DND-41 (cell line): ENCODE measurements at regions not wholly inside any gene's neighbourhood (a gene's known extent, or its start where the extent isn't known, plus 50 kb on each side); places are given as distances from the start of the nearest gene placed in this dataset.

Source experiments
- ATAC-seq: fragments of 200-7000 bp; cut with Tn5 transposase; 3 replicates; pipeline ENCODE4 v1.9.1; 2021; ENCODE audit warnings: low read depth; ENCODE audit not compliant: insufficient read depth
- DNase-seq: peaks from one replicate; pipeline ENCODE4 v3.0.0-alpha.2; 2020
- H2AFZ ChIP-seq: 2 replicates; pipeline ENCODE4 v1.6.0; 2012; ENCODE audit warnings: low read depth, low read length
- H3K27ac ChIP-seq: 2 replicates; pipeline ENCODE4 v1.5.1; 2012; ENCODE audit warnings: low read length, inconsistent platforms
- H3K27me3 ChIP-seq: fragments of 200-600 bp; sonication (generic); 2 replicates; pipeline ENCODE4 v1.6.0; 2012; ENCODE audit warnings: low read length, mild to moderate bottlenecking, inconsistent platforms; ENCODE audit not compliant: insufficient read depth, poor library complexity
- H3K36me3 ChIP-seq: 2 replicates; pipeline ENCODE4 v1.5.1; 2012; ENCODE audit warnings: low read length, inconsistent platforms; ENCODE audit not compliant: insufficient read depth
- H3K4me1 ChIP-seq: 2 replicates; pipeline ENCODE4 v1.5.1; 2012; ENCODE audit warnings: mild to moderate bottlenecking, low read length; ENCODE audit not compliant: insufficient read depth
- H3K4me2 ChIP-seq: 2 replicates; pipeline ENCODE4 v1.6.0; 2012; ENCODE audit warnings: mild to moderate bottlenecking, moderate library complexity, low read length, inconsistent platforms; ENCODE audit not compliant: insufficient read depth
- H3K4me3 ChIP-seq, 2 experiments: fragments of 200-600 bp in 1 of 2; shearing (Covaris generic) in 1 of 2; 2 replicates each; pipeline ENCODE4 v1.5.1; 2012 to 2016; ENCODE audit warnings: inconsistent platforms in 2 of 2, low read length in 2 of 2, mild to moderate bottlenecking in 2 of 2, low read depth in 1 of 2, moderate library complexity in 1 of 2
- H3K79me2 ChIP-seq: 2 replicates; pipeline ENCODE4 v1.6.0; 2012; ENCODE audit warnings: low read length, inconsistent platforms; ENCODE audit not compliant: insufficient read depth
- H3K9ac ChIP-seq: 2 replicates; pipeline ENCODE4 v1.6.0; 2012; ENCODE audit warnings: low read depth, mild to moderate bottlenecking, inconsistent platforms, low read length, moderate library complexity
- H3K9me3 ChIP-seq: 2 replicates; pipeline ENCODE4 v1.5.1; 2012; ENCODE audit warnings: low read length, moderate library complexity, mild to moderate bottlenecking, inconsistent platforms; ENCODE audit not compliant: insufficient read depth, severe bottlenecking
- H4K20me1 ChIP-seq: 2 replicates; pipeline ENCODE4 v1.6.0; 2012; ENCODE audit warnings: low read length; ENCODE audit not compliant: insufficient read depth
- EZH2 ChIP-seq: IDR thresholded peaks from 3 replicates; pipeline ENCODE4 v1.6.1; 2012; ENCODE audit warnings: borderline replicate concordance, low read depth, mild to moderate bottlenecking, moderate library complexity, low read length, inconsistent platforms; ENCODE audit not compliant: severe bottlenecking
- TF ChIP-seq, protein P1 (sequence below): IDR thresholded peaks from 2 replicates; pipeline ENCODE4 v1.5.1; 2012; ENCODE audit warnings: borderline replicate concordance, low read length, moderate library complexity, mild to moderate bottlenecking; ENCODE audit not compliant: poor library complexity, severe bottlenecking; ENCODE audit errors: extremely low read depth

DNA sequence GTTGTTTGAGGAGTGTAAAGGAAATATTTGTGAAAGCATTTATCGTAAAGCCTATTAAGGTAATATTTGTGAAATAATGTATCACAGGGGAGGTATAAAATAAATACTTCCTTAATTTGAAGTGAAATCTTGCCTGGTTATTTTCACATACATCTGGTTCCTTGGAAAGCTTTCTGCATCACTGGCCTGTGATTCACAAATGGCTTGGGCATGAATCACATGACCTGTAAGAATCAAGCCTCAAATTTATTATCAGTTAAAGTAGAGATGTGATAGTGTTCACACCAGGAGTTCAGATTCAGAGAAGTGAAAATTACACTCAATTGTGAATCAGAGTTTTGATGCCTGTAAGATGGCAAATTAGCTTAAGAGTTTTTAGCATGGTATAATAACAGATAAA is 1911.4 kb downstream of the STIM2 start:
- Histone ChIP-seq H3K9me3 (no peaks in the 10 kb centered on the region), H3K4me2 (no peak overlapping the region), H3K4me1 (no peaks in the 10 kb centered on the region), H3K27ac (no peak overlapping the region), H3K4me3 (no peak overlapping the region), H2AFZ (no peak overlapping the region), H3K27me3 (no peaks in the 10 kb centered on the region), H4K20me1 (no peaks in the 10 kb centered on the region), H3K9ac (no peak overlapping the region), H3K36me3 (no peaks in the 10 kb centered on the region), H3K79me2 (no peaks in the 10 kb centered on the region)
- DNase-seq (no peak), ATAC-seq (no peak)
- no peak for TF ChIP-seq EZH2
- TF ChIP-seq, protein P1, sequence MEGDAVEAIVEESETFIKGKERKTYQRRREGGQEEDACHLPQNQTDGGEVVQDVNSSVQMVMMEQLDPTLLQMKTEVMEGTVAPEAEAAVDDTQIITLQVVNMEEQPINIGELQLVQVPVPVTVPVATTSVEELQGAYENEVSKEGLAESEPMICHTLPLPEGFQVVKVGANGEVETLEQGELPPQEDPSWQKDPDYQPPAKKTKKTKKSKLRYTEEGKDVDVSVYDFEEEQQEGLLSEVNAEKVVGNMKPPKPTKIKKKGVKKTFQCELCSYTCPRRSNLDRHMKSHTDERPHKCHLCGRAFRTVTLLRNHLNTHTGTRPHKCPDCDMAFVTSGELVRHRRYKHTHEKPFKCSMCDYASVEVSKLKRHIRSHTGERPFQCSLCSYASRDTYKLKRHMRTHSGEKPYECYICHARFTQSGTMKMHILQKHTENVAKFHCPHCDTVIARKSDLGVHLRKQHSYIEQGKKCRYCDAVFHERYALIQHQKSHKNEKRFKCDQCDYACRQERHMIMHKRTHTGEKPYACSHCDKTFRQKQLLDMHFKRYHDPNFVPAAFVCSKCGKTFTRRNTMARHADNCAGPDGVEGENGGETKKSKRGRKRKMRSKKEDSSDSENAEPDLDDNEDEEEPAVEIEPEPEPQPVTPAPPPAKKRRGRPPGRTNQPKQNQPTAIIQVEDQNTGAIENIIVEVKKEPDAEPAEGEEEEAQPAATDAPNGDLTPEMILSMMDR = no peak

DNA sequence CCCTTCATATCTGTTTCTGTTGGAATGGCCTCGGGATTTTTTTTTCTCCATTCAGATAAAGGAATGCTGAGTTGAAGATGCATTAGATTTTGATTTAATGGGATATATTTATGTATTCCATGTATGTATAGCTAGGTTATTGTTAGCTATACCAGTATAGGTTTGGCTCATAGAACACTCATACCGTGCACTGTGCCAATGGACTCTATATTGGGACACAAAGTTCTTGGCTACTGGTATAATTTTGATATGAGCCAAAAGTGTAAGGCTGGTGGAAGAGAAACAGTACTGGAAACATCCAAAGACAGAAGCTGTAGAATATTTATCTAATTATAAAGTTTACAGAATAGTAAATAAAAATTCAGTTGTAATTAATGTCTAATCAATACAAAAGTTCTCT is 1912.1 kb downstream of the STIM2 start:
- no peaks in the 10 kb centered on the region for H3K79me2 ChIP-seq
- H2AFZ ChIP-seq = no peak overlapping the region
- no peaks in the 10 kb centered on the region for H3K36me3 ChIP-seq

DNA sequence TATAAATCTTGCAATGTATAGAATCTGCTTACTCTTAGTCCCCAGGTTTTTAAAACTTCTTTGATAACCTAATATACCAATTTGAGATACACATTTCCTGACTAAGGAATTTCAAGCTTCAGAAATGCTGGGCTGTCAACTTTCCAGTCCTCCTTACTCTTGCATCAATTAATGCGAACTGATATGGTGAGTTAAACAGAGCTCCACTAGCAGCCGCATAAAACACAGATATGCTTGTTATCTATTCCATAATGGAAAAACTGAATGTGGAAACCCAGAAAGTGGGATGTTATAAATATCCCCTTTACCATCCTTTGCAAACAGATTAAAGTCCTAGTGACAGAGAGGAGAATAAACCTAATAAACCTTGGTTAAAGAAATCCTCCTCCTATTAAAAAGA is 1913.7 kb downstream of the STIM2 start:
- H3K9ac ChIP-seq = no peak overlapping the region
- no peak for ATAC-seq
- TF ChIP-seq, protein P1 = no peak
- TF ChIP-seq EZH2 = no peak
- H3K4me2 ChIP-seq = no peak overlapping the region
- no peaks in the 10 kb centered on the region for H3K36me3 ChIP-seq
- H3K4me1 ChIP-seq = no peaks in the 10 kb centered on the region
- no peak for DNase-seq
- H3K27ac ChIP-seq = no peak overlapping the region
- H3K4me3 ChIP-seq = no peak overlapping the region
- H3K27me3 ChIP-seq = no peaks in the 10 kb centered on the region
- H3K9me3 ChIP-seq = no peaks in the 10 kb centered on the region
- H2AFZ ChIP-seq = no peak overlapping the region
- H4K20me1 ChIP-seq = no peaks in the 10 kb centered on the region
- no peaks in the 10 kb centered on the region for H3K79me2 ChIP-seq

More for the DNA sequence above, 1912.1 kb downstream of the STIM2 start:
- DNase-seq = no peak
- no peak overlapping the region for H3K4me2 ChIP-seq
- no peak overlapping the region for H3K4me3 ChIP-seq
- no peaks in the 10 kb centered on the region for H3K27me3 ChIP-seq
- no peaks in the 10 kb centered on the region for H3K4me1 ChIP-seq
- no peaks in the 10 kb centered on the region for H4K20me1 ChIP-seq
- H3K9me3 ChIP-seq = no peaks in the 10 kb centered on the region
- H3K9ac ChIP-seq = no peak overlapping the region
- H3K27ac ChIP-seq = no peak overlapping the region
- TF ChIP-seq, protein P1 = no peak
- no peak for TF ChIP-seq EZH2
- ATAC-seq = no peak

DNA sequence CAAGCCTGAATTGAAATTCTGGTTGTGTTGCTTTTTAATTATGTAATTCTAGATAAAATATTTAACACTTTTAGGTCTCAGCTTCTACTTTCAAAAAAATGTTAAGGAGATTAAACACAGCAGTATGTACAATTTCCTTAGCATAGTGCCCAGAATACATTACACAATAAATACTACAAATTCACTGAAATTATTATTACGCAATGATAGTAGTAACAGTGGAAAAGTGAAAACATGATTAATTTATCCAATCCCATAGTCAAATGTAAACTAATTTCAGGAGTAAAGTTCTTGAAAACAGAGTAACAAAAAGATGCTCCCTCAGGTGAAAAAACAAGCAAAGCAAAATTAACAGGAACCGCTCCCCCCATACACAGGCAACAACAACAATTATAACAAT is 1915.4 kb downstream of the STIM2 start:
- Histone ChIP-seq H3K27me3 (no peaks in the 10 kb centered on the region), H3K27ac (no peak overlapping the region), H3K4me1 (no peaks in the 10 kb centered on the region), H2AFZ (no peak overlapping the region), H3K36me3 (no peaks in the 10 kb centered on the region), H4K20me1 (no peaks in the 10 kb centered on the region), H3K4me3 (no peak overlapping the region), H3K4me2 (no peak overlapping the region), H3K79me2 (no peaks in the 10 kb centered on the region), H3K9me3 (no peaks in the 10 kb centered on the region), H3K9ac (no peak overlapping the region)
- ATAC-seq (no peak), DNase-seq (no peak)
- TF ChIP-seq EZH2 = no peak
- TF ChIP-seq, protein P1 = no peak
